ENCODE measurements at regions not wholly inside any gene's neighbourhood (a gene's known extent, or its start where the extent isn't known, plus 50 kb on each side); places are given as distances from the start of the nearest gene placed in this dataset.

DNA sequence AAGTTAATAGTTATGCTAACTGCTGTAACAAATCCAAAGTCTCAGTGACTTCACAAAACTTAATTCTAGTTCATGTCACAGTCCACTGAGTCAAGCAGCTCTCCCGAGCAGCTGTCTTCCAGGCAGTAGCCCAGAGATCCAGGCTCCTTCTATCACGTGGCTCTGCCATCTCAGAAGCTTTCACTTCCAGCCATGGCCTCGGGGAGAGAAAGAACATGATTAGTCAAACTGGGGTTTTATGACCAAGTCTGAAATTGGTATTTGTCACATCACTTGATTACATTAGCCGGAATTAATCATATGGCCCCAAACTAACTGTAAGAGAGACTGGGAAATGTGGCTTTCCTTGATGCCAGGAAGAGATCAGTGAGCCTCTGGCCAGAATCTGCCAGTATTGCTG, 70.2 kb upstream of the DGKG start:
- TF ChIP-seq, protein P1, sequence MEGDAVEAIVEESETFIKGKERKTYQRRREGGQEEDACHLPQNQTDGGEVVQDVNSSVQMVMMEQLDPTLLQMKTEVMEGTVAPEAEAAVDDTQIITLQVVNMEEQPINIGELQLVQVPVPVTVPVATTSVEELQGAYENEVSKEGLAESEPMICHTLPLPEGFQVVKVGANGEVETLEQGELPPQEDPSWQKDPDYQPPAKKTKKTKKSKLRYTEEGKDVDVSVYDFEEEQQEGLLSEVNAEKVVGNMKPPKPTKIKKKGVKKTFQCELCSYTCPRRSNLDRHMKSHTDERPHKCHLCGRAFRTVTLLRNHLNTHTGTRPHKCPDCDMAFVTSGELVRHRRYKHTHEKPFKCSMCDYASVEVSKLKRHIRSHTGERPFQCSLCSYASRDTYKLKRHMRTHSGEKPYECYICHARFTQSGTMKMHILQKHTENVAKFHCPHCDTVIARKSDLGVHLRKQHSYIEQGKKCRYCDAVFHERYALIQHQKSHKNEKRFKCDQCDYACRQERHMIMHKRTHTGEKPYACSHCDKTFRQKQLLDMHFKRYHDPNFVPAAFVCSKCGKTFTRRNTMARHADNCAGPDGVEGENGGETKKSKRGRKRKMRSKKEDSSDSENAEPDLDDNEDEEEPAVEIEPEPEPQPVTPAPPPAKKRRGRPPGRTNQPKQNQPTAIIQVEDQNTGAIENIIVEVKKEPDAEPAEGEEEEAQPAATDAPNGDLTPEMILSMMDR (IDR thresholded peaks at IDR 0.05): no peak
- TF ChIP-seq EP300 (IDR thresholded peaks at IDR 0.05) (no peak), POLR2A (IDR thresholded peaks at IDR 0.05; ENCODE audit: low read depth) (no peak), POLR2AphosphoS5 (IDR thresholded peaks at IDR 0.05) (no peak)
